ENCODE measurements at regions not wholly inside any gene's neighbourhood (a gene's known extent, or its start where the extent isn't known, plus 50 kb on each side); places are given as distances from the start of the nearest gene placed in this dataset.

DNA sequence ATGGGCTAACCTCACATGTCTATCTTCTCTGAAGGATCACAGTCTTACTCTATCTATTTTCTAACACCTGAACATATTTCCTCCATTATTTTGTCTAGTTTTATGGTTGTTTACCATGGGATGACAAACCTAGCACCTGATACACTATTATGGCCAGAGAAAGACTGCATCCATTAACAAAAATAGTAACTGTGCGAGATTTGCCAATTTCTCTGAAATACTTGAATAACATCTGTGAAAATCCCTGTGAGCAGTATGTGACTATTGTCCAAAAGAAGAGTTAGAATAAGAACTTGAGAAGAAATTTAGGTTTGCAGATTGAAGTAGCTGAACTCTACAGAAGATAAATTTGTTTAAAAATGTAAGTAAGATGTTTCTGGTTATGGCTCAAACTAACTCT is 142.0 kb upstream of the CDH11 start:
- H3K4me1 ChIP-seq (ENCODE audit: control insufficient read depth in 2 of 2, insufficient read depth in 2 of 2, low read length in 2 of 2): no peaks in the 10 kb centered on the region
- Mint-ChIP-seq H3K9me3 (ENCODE audit: insufficient read depth) (peaks cover 6% of the 10 kb centered on the region), H3K4me1 (no peaks in the 10 kb centered on the region), H3K4me3 (no peak overlapping the region), H3K27ac (no peak overlapping the region), H3K27me3 (no peaks in the 10 kb centered on the region)
- no peaks in the 10 kb centered on the region for H3K27me3 ChIP-seq (replicated peaks in 1 of 4; ENCODE audit: control extremely low read depth in 1 of 4, control insufficient read depth in 3 of 4, insufficient read depth in 4 of 4, low read length in 3 of 4)
- TF ChIP-seq, protein P1, sequence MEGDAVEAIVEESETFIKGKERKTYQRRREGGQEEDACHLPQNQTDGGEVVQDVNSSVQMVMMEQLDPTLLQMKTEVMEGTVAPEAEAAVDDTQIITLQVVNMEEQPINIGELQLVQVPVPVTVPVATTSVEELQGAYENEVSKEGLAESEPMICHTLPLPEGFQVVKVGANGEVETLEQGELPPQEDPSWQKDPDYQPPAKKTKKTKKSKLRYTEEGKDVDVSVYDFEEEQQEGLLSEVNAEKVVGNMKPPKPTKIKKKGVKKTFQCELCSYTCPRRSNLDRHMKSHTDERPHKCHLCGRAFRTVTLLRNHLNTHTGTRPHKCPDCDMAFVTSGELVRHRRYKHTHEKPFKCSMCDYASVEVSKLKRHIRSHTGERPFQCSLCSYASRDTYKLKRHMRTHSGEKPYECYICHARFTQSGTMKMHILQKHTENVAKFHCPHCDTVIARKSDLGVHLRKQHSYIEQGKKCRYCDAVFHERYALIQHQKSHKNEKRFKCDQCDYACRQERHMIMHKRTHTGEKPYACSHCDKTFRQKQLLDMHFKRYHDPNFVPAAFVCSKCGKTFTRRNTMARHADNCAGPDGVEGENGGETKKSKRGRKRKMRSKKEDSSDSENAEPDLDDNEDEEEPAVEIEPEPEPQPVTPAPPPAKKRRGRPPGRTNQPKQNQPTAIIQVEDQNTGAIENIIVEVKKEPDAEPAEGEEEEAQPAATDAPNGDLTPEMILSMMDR (IDR thresholded peaks at IDR 0.05): no peak
- TF ChIP-seq EZH2 (IDR thresholded peaks at IDR 0.05; ENCODE audit: borderline replicate concordance, insufficient read depth, low read depth, low read length, poor library complexity, severe bottlenecking): no peak
- H3K27ac ChIP-seq (ENCODE audit: low read length in 2 of 2): no peak overlapping the region
- H3K9me3 ChIP-seq (ENCODE audit: control extremely low read depth in 1 of 3, control insufficient read depth in 2 of 3, insufficient read depth in 1 of 3, low read length in 2 of 3): no peaks in the 10 kb centered on the region
- POLR2A ChIA-PET: no interaction called here
- ATAC-seq (ENCODE audit: low read depth) (no peak), DNase-seq (no peak)
- no peak overlapping the region for H3K4me3 ChIP-seq (ENCODE audit: control extremely low read depth in 1 of 5, extremely low read depth in 1 of 5, insufficient read depth in 1 of 5, low read depth in 2 of 5, low read length in 4 of 5)
- no CpG with 5 or more reads among the region's 1 CpG for WGBS (ENCODE audit: insufficient coverage)
- no peaks in the 10 kb centered on the region for H3K79me2 ChIP-seq (ENCODE audit: control insufficient read depth, insufficient read depth, low read length)
- H2AFZ ChIP-seq (ENCODE audit: insufficient read depth, low read depth, low read length, poor library complexity, severe bottlenecking): no peak overlapping the region
- intact Hi-C loops (cut with micrococcal nuclease): no loop called here
- H3K4me2 ChIP-seq (replicated peaks; ENCODE audit: low read depth, low read length, poor library complexity, severe bottlenecking): no peak overlapping the region
- no peaks in the 10 kb centered on the region for H4K20me1 ChIP-seq (ENCODE audit: control insufficient read depth, insufficient read depth, low read length, poor library complexity, severe bottlenecking)
- CTCF ChIA-PET: no interaction called here
- no peaks in the 10 kb centered on the region for H3K36me3 ChIP-seq (replicated peaks in 1 of 2; ENCODE audit: control extremely low read depth in 1 of 2, control insufficient read depth in 1 of 2, extremely low read depth in 1 of 2, insufficient read depth in 2 of 2, low read length in 1 of 2)
- no peak overlapping the region for H3K9ac ChIP-seq (ENCODE audit: low read length)

DNA sequence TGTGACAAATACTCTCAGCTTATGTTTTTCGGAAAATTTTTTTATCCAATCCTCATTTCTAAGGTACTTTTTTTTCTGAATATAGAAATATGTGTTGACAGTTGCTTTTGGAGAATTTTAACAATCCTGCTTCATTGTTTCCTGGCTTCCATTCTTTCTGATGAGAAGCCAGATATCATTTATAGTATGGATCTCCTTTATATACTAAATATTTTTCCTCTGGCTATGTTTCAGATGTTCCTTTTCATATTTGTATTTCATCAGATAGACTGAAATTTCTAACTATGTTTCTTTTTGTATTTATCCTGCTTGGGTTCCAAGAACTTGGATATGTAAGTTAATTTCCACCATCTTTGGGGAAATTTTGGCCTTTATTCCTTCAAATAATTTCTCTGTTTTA is 138.9 kb upstream of the CDH11 start:
- WGBS (ENCODE audit: insufficient coverage): no CpG with 5 or more reads among the region's 1 CpG
- ATAC-seq (ENCODE audit: low read depth) (no peak), DNase-seq (no peak)
- intact Hi-C loops (cut with micrococcal nuclease): no loop called here
- H3K27ac Mint-ChIP-seq: no peak overlapping the region
- peaks cover 7% of the 10 kb centered on the region for H3K9me3 Mint-ChIP-seq (ENCODE audit: insufficient read depth)
- TF ChIP-seq, protein P1 (IDR thresholded peaks at IDR 0.05): no peak
- no peak for TF ChIP-seq EZH2 (IDR thresholded peaks at IDR 0.05; ENCODE audit: borderline replicate concordance, insufficient read depth, low read depth, low read length, poor library complexity, severe bottlenecking)
- Histone ChIP-seq H3K27ac (ENCODE audit: low read length in 2 of 2) (no peak overlapping the region), H3K4me3 (ENCODE audit: control extremely low read depth in 1 of 5, extremely low read depth in 1 of 5, insufficient read depth in 1 of 5, low read depth in 2 of 5, low read length in 4 of 5) (no peak overlapping the region), H3K4me1 (ENCODE audit: control insufficient read depth in 2 of 2, insufficient read depth in 2 of 2, low read length in 2 of 2) (no peaks in the 10 kb centered on the region), H4K20me1 (ENCODE audit: control insufficient read depth, insufficient read depth, low read length, poor library complexity, severe bottlenecking) (no peaks in the 10 kb centered on the region), H2AFZ (ENCODE audit: insufficient read depth, low read depth, low read length, poor library complexity, severe bottlenecking) (no peak overlapping the region), H3K4me2 (replicated peaks; ENCODE audit: low read depth, low read length, poor library complexity, severe bottlenecking) (no peak overlapping the region), H3K9ac (ENCODE audit: low read length) (no peak overlapping the region), H3K27me3 (replicated peaks in 1 of 4; ENCODE audit: control extremely low read depth in 1 of 4, control insufficient read depth in 3 of 4, insufficient read depth in 4 of 4, low read length in 3 of 4) (no peaks in the 10 kb centered on the region), H3K36me3 (replicated peaks in 1 of 2; ENCODE audit: control extremely low read depth in 1 of 2, control insufficient read depth in 1 of 2, extremely low read depth in 1 of 2, insufficient read depth in 2 of 2, low read length in 1 of 2) (no peaks in the 10 kb centered on the region), H3K9me3 (ENCODE audit: control extremely low read depth in 1 of 3, control insufficient read depth in 2 of 3, insufficient read depth in 1 of 3, low read length in 2 of 3) (no peaks in the 10 kb centered on the region), H3K79me2 (ENCODE audit: control insufficient read depth, insufficient read depth, low read length) (no peaks in the 10 kb centered on the region)
- CTCF ChIA-PET: no interaction called here
- H3K27me3 Mint-ChIP-seq: no peaks in the 10 kb centered on the region
- H3K4me3 Mint-ChIP-seq: no peak overlapping the region
- POLR2A ChIA-PET: no interaction called here
- no peaks in the 10 kb centered on the region for H3K4me1 Mint-ChIP-seq
